Fibroblast of mammary gland (primary cell): ENCODE measurements at regions not wholly inside any gene's neighbourhood (a gene's known extent, or its start where the extent isn't known, plus 50 kb on each side); places are given as distances from the start of the nearest gene placed in this dataset.
A peak's percentile ranks its signal among the peaks of the same experiment; 100 is the strongest.

Source experiments
- DNase-seq: peaks from one replicate; pipeline ENCODE4 v3.0.0-alpha.2; 2010; ENCODE audit warnings: low read depth
- H3K4me3 ChIP-seq: 2 replicates; pipeline ENCODE4 v1.5.1; 2011; ENCODE audit warnings: low read depth, mild to moderate bottlenecking, low read length, moderate library complexity; ENCODE audit not compliant: control insufficient read depth
- TF ChIP-seq, protein P1 (sequence below): conservative IDR thresholded peaks from 2 replicates; pipeline ENCODE4 v1.5.1; 2011; ENCODE audit warnings: low read depth, low read length, inconsistent platforms; ENCODE audit not compliant: control insufficient read depth, insufficient read depth

DNA sequence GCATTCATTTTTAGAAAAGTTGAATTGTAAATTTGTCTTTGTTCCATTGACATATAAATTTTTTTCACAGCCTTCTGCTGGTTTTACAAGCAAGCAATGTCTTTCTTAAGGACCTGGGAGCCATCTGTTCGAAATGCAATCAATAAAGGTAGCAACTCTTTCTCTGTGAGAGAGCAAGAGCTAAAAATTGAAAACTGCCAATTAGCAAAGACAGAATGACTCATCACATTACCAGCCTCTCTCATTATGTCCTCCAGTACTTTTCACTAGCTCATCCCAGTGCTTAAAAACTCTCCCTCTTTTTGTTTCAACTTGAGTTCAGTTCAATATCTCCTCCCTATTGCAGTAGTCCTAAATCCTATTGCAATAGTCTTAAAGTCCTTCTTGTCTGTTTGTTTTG, 760.7 kb upstream of the SLITRK6 start:
- TF ChIP-seq, protein P1, sequence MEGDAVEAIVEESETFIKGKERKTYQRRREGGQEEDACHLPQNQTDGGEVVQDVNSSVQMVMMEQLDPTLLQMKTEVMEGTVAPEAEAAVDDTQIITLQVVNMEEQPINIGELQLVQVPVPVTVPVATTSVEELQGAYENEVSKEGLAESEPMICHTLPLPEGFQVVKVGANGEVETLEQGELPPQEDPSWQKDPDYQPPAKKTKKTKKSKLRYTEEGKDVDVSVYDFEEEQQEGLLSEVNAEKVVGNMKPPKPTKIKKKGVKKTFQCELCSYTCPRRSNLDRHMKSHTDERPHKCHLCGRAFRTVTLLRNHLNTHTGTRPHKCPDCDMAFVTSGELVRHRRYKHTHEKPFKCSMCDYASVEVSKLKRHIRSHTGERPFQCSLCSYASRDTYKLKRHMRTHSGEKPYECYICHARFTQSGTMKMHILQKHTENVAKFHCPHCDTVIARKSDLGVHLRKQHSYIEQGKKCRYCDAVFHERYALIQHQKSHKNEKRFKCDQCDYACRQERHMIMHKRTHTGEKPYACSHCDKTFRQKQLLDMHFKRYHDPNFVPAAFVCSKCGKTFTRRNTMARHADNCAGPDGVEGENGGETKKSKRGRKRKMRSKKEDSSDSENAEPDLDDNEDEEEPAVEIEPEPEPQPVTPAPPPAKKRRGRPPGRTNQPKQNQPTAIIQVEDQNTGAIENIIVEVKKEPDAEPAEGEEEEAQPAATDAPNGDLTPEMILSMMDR = no peak
- no peak for DNase-seq
- H3K4me3 ChIP-seq = no peak overlapping the region

DNA sequence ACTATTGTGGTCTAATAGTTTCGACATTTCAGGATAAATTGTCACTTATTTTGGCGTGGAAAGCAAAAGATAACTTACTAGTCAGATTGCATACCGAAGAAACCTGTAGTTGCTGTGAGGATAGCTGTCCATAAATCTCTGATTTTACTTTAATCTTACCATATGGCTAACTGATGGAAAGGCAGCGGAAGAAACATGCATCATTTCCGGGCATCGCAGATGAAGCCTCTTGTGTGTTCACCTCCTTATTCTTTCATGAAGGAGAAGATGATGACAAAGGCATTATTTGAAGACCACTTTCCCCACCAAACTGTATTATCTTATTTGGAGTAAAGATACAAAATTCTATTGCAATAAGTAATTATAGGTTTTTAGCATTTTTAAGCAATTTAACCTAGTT, 763.6 kb upstream of the SLITRK6 start:
- no peak for DNase-seq
- no peak overlapping the region for H3K4me3 ChIP-seq
- TF ChIP-seq, protein P1 = no peak

DNA sequence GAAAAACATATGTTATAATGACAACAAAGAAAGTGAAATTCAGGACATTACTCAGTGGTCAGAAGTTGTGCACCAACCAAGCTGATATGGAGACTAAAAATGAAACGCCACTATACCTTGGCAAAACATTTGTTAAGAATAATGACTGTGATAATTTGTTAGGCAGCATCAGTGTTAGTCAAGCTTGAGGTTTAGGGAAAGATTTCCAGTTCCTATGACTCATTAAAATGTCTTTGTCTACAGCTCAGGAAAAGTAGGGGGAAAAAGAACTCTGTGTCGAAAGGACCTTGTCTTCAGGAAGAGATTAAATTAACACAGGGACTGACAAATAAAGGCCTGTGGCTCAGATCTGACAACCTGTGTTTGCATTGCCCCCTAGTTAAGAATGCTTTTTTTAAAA, 764.1 kb upstream of the SLITRK6 start:
- H3K4me3 ChIP-seq = no peak overlapping the region
- TF ChIP-seq, protein P1 = no peak
- peak; percentile 64 for DNase-seq

DNA sequence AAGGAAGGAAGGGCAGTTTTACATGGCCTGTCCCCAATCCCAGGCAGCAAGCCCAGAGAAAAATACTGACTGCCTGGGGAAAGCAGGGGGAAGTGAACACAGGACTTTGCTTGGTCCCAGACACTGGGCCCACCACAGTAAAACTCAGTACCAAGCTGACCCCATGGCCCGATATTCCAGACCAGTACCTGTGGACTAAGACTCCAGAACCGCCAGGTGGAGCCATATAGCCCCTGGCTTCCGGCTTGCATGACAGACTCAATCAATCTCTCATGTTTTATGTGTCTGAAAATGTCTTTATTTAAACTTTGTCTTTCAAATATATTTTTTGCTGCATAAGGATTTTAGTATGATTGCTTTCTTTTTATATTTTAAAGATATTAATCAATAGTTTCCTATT, 767.9 kb upstream of the SLITRK6 start:
- H3K4me3 ChIP-seq = no peak overlapping the region
- no peak for DNase-seq
- TF ChIP-seq, protein P1 = peak; percentile 13

DNA sequence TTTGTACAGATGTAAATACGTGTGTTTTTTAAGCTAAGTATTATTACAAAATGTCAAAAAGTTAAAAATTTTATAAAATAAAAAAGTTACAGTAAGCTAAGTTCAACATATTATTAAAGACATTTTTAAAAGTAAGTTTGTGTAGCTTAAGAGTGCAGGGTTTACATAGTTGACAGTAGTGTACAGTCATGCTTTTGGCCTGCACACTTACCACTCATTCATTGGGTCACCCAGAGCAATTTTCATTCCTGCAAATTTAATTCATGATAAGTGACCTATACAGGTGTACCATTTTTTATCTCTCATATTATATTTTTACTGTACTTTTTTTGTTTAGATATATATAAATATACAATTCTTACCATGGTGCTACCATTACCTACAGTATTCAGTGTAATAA, 769.9 kb upstream of the SLITRK6 start:
- TF ChIP-seq, protein P1 = no peak
- DNase-seq = peak; percentile 21
- no peak overlapping the region for H3K4me3 ChIP-seq

DNA sequence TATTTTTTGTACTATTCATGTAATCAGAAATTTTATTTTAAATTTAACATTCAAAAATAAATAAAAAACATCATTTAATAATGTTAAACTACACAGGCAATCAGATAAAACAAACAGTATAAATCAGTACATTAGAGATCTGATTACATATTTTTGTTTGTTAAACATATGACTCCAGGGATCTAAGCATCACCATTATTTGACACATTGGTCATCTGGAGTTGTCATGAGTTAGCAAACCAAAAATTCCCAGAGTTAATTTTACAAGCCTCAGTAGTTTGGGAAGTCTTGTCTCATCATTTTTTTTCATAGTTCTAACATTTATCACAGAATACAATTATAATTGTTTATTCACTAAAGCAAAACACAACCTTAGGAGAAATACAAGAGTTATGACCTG, 770.8 kb upstream of the SLITRK6 start:
- DNase-seq = no peak
- TF ChIP-seq, protein P1 = no peak

DNA sequence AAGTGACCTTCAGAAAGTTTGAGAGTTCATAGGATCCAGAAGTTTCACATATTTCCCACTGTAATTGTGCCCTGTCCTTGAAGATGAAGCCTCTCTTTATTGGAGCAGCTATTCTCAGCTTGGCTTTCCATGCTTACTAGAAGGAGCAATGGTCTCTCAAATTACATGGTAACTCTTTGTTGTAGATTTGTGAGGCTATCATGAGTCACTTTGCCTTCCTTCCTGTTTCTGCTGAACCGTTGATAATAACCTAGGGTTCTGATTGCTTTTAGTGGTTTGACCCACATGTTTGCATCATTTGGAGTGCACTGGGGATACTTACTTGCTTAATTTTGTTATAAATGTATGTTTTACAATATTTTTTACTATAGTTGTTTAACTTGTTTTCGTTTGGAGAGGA, 772.9 kb upstream of the SLITRK6 start:
- peak; percentile 57 for DNase-seq
- TF ChIP-seq, protein P1 = no peak
- no peak overlapping the region for H3K4me3 ChIP-seq

More for the DNA sequence above, 770.8 kb upstream of the SLITRK6 start:
- no peak overlapping the region for H3K4me3 ChIP-seq
